HG03175 (cell line): ENCODE measurements at regions not wholly inside any gene's neighbourhood (a gene's known extent, or its start where the extent isn't known, plus 50 kb on each side); places are given as distances from the start of the nearest gene placed in this dataset.

Experiments used
- ATAC-seq: cut with Tn5 transposase; IDR thresholded peaks from one replicate; pipeline ENCODE4 v1.9.1; 2021; ENCODE audit warnings: mild to moderate bottlenecking, moderate library complexity; ENCODE audit not compliant: unreplicated experiment

DNA sequence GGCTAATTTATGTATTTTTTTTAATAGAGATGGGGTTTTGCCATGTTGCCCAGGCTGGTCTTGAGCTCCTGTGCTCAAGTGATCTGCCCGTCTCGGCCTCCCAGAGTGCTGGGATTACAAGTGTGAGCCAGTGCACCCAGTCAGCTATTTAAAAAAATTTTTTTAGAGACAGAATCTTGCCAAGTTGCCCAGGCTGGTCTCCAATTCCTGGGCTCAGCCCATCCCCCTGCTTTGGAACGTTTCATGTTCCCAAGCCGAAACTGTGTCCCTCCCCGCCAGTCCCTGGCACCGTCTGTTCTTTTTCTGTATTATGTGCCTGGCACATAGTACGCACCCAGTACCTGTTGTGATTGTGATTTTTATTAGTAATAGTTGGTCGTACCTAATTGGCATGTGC is 63.1 kb upstream of the MGAT5 start:
- ATAC-seq: no peak

GRCh38 chr2:134191835-134192234 is 62.0 kb upstream of the MGAT5 start:
- no peak for ATAC-seq

GRCh38 chr2:134193006-134193405 is 60.9 kb upstream of the MGAT5 start:
- no peak for ATAC-seq

- ATAC-seq: no peak
These were observed 59.4 kb upstream of the MGAT5 start for GRCh38 chr2:134194519-134194918.

GRCh38 chr2:134195341-134195740 is 58.5 kb upstream of the MGAT5 start:
- ATAC-seq: no peak

GRCh38 chr2:134197445-134197844 is 56.4 kb upstream of the MGAT5 start:
- ATAC-seq: no peak

- ATAC-seq: no peak
These were observed 55.8 kb upstream of the MGAT5 start for GRCh38 chr2:134198006-134198634.

DNA sequence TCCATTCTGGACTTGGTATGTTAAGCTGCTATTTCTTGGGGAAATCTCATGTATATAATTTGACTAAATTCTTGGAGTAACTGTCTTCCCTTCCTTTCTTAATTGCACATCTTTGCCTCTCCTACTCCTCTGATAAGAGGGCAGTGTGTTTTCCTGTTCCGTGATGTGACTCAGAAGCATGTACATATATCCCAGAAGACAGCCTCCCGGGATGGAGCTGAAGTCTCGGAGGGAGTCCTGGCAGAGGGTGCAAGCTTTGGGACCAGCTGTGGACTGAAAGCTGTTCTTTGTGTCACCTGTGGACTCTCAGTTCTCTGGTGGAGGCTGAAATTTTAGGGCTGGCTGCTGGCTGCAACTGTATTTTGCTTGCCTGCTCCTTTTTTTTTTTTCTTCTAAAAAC is 54.7 kb upstream of the MGAT5 start:
- ATAC-seq: no peak

- ATAC-seq: no peak
These were observed 53.7 kb upstream of the MGAT5 start for GRCh38 chr2:134200036-134200618.

- no peak for ATAC-seq
These were observed 52.3 kb upstream of the MGAT5 start for GRCh38 chr2:134201533-134201932.

- ATAC-seq: no peak
These were observed 51.5 kb upstream of the MGAT5 start for GRCh38 chr2:134202371-134202770.

GRCh38 chr2:134203175-134203574 is 50.7 kb upstream of the MGAT5 start:
- ATAC-seq: no peak
